DOHH2 (cell line): ENCODE measurements at regions not wholly inside any gene's neighbourhood (a gene's known extent, or its start where the extent isn't known, plus 50 kb on each side); places are given as distances from the start of the nearest gene placed in this dataset.

Source experiments
- H3F3A ChIP-seq: fragments of 200-600 bp; sonication (generic), shearing (Covaris generic); 2 replicates; pipeline ENCODE4 v1.6.0; 2016; ENCODE audit warnings: antibody characterized with exemption, mild to moderate bottlenecking; ENCODE audit not compliant: control insufficient read depth, insufficient read depth
- H3K27ac ChIP-seq: fragments of 200-600 bp; sonication (generic); 2 replicates; pipeline ENCODE4 v1.5.1; 2014; ENCODE audit warnings: low read depth, mild to moderate bottlenecking, low read length, moderate library complexity
- H3K27me3 ChIP-seq: fragments of 200-600 bp; sonication (generic); 2 replicates; pipeline ENCODE4 v1.6.1; 2014; ENCODE audit warnings: mild to moderate bottlenecking, low read length, mixed read lengths; ENCODE audit not compliant: control insufficient read depth
- H3K36me3 ChIP-seq: fragments of 200-600 bp; sonication (generic); 2 replicates; pipeline ENCODE4 v1.6.1; 2014; ENCODE audit warnings: mild to moderate bottlenecking, low read length, moderate library complexity, mixed read lengths; ENCODE audit not compliant: control insufficient read depth
- H3K4me1 ChIP-seq: fragments of 200-600 bp; sonication (generic); 2 replicates; pipeline ENCODE4 v1.6.1; 2014; ENCODE audit warnings: mild to moderate bottlenecking, low read length, mixed read lengths; ENCODE audit not compliant: control insufficient read depth
- H3K4me2 ChIP-seq: fragments of 200-600 bp; sonication (generic); 2 replicates; pipeline ENCODE4 v1.6.0; 2014; ENCODE audit warnings: mild to moderate bottlenecking, low read length, moderate library complexity
- H3K4me3 ChIP-seq: fragments of 200-600 bp; sonication (generic); 2 replicates; pipeline ENCODE4 v1.5.1; 2014; ENCODE audit warnings: mild to moderate bottlenecking, low read length, mixed read lengths
- H3K79me2 ChIP-seq: fragments of 200-600 bp; sonication (generic); 2 replicates; pipeline ENCODE4 v1.6.1; 2014; ENCODE audit warnings: mild to moderate bottlenecking, low read length, mixed read lengths; ENCODE audit not compliant: control insufficient read depth
- H3K9me2 ChIP-seq: fragments of 200-600 bp; sonication (generic); replicated peaks from 2 replicates; pipeline ENCODE4 v1.6.1; 2014; ENCODE audit warnings: mild to moderate bottlenecking, low read length, mixed read lengths; ENCODE audit not compliant: control insufficient read depth
- H3K9me3 ChIP-seq: fragments of 200-600 bp; sonication (generic); 2 replicates; pipeline ENCODE4 v1.6.1; 2014; ENCODE audit warnings: antibody characterized with exemption, low read length, mixed read lengths; ENCODE audit not compliant: control insufficient read depth, insufficient read depth
- H4K20me1 ChIP-seq: fragments of 200-600 bp; sonication (generic); 2 replicates; pipeline ENCODE4 v1.6.0; 2014; ENCODE audit warnings: low read depth, mild to moderate bottlenecking, antibody characterized with exemption, low read length, moderate library complexity; ENCODE audit not compliant: control insufficient read depth, insufficient read depth
- CTCF ChIP-seq: fragments of 200-600 bp; sonication (generic); IDR thresholded peaks from one replicate; pipeline ENCODE4 v1.5.1; 2014; ENCODE audit warnings: antibody characterized with exemption, mild to moderate bottlenecking, low read depth, low read length; ENCODE audit not compliant: poor library complexity, severe bottlenecking
- EZH2phosphoT487 ChIP-seq: fragments of 200-600 bp; sonication (generic); IDR thresholded peaks from 2 replicates; pipeline ENCODE4 v1.6.1; 2017; ENCODE audit warnings: borderline replicate concordance, mild to moderate bottlenecking, antibody characterized with exemption, low read length, moderate library complexity, mixed read lengths

DNA sequence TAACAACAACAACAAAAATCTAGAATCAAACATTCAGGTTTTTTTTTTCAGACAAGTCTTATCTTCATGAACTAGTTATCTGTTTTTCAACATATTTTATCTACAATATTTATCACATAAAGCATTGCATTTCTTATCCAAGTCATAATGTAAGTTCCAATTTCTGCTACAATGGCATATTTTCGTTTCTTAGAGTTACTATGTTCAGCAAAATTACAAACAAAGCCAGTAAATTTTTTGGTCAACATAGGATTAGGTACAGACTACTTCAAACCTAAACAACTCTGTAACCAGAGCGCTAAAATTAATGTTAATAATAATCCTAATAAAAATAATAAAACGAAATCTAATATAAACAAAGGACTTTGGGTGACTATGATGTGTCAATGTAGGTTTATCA, 165.4 kb upstream of the TACR3 start:
- Histone ChIP-seq H3K27me3 (no peaks in the 10 kb centered on the region), H3K27ac (no peak overlapping the region), H3K4me2 (no peak overlapping the region), H3K4me1 (no peaks in the 10 kb centered on the region), H3F3A (no peaks in the 10 kb centered on the region), H4K20me1 (no peaks in the 10 kb centered on the region), H3K4me3 (no peak overlapping the region), H3K36me3 (no peaks in the 10 kb centered on the region), H3K79me2 (no peaks in the 10 kb centered on the region), H3K9me2 (no peaks in the 10 kb centered on the region), H3K9me3 (no peaks in the 10 kb centered on the region)
- TF ChIP-seq EZH2phosphoT487, result no peak
- no peak for TF ChIP-seq CTCF

- no peaks in the 10 kb centered on the region for H4K20me1 ChIP-seq
- no peak overlapping the region for H3K4me2 ChIP-seq
- no peaks in the 10 kb centered on the region for H3K4me1 ChIP-seq
- H3K9me3 ChIP-seq, result no peaks in the 10 kb centered on the region
- no peaks in the 10 kb centered on the region for H3K36me3 ChIP-seq
- no peaks in the 10 kb centered on the region for H3K27me3 ChIP-seq
- no peak overlapping the region for H3K27ac ChIP-seq
- no peak overlapping the region for H3K4me3 ChIP-seq
- H3F3A ChIP-seq, result no peaks in the 10 kb centered on the region
- H3K79me2 ChIP-seq, result no peaks in the 10 kb centered on the region
- no peaks in the 10 kb centered on the region for H3K9me2 ChIP-seq
- TF ChIP-seq EZH2phosphoT487 (no peak), CTCF (no peak)
Observed at GRCh38 chr4:103867311-103867710, 147.5 kb upstream of the TACR3 start.

DNA sequence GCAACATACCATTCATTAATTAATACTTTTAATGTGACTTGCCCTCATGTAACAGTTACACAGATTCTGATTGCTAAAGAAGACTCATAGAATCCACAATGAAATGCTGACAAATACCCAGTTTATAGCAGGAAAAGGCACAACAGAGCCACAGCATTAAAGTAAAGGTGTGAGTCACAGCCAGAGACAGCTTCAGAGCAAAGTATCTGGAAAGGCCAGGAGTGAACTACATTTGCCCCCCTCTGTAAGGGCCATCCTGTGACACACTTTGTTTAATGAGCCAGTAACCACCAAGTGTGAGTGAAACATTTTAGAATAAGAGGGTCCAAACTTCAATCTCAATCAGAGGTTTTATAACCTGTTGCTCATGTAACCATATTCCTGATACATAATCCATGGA, 133.8 kb upstream of the TACR3 start:
- Histone ChIP-seq H3K4me3 (no peak overlapping the region), H3K9me2 (no peaks in the 10 kb centered on the region), H3K36me3 (no peaks in the 10 kb centered on the region), H3K4me2 (no peak overlapping the region), H3K27me3 (no peaks in the 10 kb centered on the region), H3F3A (no peaks in the 10 kb centered on the region), H3K9me3 (no peaks in the 10 kb centered on the region), H3K79me2 (no peaks in the 10 kb centered on the region), H3K4me1 (no peaks in the 10 kb centered on the region), H3K27ac (no peak overlapping the region), H4K20me1 (no peaks in the 10 kb centered on the region)
- no peak for TF ChIP-seq EZH2phosphoT487
- no peak for TF ChIP-seq CTCF

- H3K36me3 ChIP-seq, result no peaks in the 10 kb centered on the region
Observed at GRCh38 chr4:103853146-103853545, 133.4 kb upstream of the TACR3 start.

More at GRCh38 chr4:103853146-103853545, 133.4 kb upstream of the TACR3 start:
- TF ChIP-seq CTCF (no peak), EZH2phosphoT487 (no peak)
- Histone ChIP-seq H3K79me2 (no peaks in the 10 kb centered on the region), H3K9me3 (no peaks in the 10 kb centered on the region), H3K27me3 (no peaks in the 10 kb centered on the region), H4K20me1 (no peaks in the 10 kb centered on the region), H3K9me2 (no peaks in the 10 kb centered on the region), H3K27ac (no peak overlapping the region), H3K4me2 (no peak overlapping the region), H3F3A (no peaks in the 10 kb centered on the region), H3K4me1 (no peaks in the 10 kb centered on the region), H3K4me3 (no peak overlapping the region)
